ENCODE measurements at regions not wholly inside any gene's neighbourhood (a gene's known extent, or its start where the extent isn't known, plus 50 kb on each side); places are given as distances from the start of the nearest gene placed in this dataset.
A peak's percentile ranks its signal among the peaks of the same experiment; 100 is the strongest.
"Not testable (repeated sequence)": the region's sequence is repeated elsewhere in the genome, so short reads cannot be mapped to it uniquely, and the experiment has no call there.

DNA sequence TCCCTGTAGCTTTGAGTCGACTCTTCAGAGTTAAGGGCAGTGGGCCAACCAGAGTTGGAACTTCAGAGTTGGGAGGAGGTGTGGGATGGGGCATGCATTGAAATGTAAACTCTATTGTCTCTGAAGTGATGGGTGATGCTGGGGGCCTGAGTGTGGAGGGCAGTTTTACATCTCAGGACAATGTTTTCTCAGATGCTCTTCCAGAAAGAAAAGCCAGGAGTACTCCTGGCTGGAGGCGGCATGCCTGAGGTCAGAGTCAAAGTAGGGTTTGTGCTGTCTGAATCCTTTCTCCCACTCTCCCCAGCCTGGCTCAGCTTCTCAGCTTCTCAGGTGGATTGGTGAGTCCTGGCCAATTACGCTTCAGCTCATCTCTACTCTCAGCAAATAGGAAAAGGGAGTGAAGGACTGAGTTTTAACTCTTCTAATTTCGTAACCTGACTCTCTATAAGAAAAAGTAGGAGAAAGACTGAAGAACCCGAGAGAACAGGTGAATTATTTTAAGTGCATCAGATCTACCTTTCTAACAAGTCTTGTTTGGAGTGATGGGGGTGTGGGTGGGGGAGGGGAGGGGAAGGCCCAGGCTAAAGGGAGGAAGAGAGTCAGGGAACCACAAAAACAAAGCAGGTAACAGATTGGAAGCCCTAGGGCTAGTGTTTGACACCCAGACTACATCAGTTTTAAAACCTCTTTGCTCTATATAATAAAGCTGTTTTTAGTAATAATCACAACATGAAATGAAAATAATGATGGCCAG is 107.5 kb upstream of the PELI1 start:
- no peak for DNase-seq

DNA sequence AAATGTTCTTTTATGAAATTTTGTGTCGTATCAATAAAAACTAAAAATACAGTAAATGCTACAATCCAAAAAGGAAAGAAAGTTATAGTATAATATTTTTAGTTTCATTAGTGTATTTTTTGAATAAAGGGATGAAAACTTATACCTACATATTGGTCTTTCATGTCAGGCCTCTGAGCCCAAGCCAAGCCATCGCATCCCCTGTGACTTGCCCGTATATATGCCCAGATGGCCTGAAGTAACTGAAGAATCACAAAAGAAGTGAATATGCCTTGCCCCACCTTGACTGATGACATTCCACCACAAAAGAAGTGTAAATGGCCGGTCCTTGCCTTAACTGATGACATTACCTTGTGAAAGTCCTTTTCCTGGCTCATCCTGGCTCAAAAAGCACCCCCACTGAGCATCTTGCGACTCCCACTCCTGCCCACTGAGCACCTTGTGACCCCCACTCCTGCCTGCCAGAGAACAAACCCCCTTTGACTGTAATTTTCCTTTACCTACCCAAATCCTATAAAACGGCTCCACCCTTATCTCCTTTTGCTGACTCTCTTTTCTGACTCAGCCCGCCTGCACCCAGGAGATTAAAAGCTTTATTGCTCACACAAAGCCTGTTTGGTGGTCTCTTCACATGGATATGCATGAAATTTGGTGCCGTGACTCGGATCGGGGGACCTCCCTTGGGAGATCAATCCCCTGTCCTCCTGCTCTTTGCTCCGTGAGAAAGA is 108.2 kb upstream of the PELI1 start:
- not testable (repeated sequence) for DNase-seq

DNA sequence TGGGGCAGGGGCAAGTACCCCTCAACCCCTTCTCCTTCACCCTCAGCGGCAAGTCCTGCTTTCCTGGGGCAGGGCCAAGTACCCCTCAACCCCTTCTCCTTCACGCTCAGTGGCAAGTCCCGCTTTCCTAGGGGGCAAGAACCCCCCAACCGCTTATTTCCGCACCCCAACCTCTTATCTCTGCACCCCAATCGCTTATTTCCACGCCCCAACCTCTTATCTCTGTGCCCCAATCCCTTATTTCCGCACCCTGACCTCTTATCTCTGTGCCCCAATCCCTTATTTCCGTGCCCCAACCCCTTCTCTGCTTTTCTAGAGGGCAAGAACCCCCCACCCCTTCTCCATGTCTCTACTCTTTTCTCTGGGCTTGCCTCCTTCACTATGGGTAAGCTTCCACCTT is 109.2 kb upstream of the PELI1 start:
- DNase-seq = not testable (repeated sequence)

- DNase-seq = no peak
Observed at GRCh38 chr2:64258566-64258965, 114.3 kb upstream of the PELI1 start.

GRCh38 chr2:64259312-64259711 is 115.1 kb upstream of the PELI1 start:
- DNase-seq = no peak

DNA sequence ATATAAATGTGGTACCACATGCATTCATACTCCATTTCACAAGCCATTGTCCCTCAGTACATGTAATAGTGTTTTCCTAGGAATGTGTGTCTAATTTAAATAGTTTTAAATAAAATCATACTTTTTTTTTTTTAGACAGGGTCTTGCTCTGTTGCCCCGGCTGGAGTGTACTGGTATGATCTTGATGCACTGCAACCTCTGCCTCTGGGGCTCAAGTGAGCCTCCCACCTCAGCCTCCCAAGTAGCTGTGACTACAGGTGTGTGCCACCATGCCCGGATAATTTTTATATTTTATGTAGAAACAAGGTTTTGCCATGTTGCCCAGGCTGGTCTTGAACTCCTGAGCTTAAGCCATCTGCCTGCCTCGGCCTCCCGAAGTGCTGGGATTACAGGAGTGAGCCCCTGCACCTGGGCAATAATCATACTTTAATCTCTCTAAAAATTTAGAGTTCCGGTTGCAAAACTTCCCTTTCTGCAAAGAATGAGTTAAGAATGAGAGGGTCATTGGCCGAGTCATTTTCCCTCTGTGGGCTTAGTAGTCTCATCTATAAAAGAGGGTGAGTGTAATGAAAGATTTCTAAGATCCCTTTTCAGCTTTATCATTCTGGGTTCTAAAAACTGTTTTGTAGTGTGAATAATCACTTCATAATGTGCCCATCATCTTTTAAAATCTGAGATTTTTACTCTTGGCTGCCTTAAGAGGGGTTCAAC is 116.0 kb upstream of the PELI1 start:
- no peak for DNase-seq

- DNase-seq = peak; percentile 24 to 42
Observed at GRCh38 chr2:64260817-64261216, 116.6 kb upstream of the PELI1 start.

- no peak for DNase-seq
Observed at GRCh38 chr2:64262071-64262470, 117.9 kb upstream of the PELI1 start.

DNA sequence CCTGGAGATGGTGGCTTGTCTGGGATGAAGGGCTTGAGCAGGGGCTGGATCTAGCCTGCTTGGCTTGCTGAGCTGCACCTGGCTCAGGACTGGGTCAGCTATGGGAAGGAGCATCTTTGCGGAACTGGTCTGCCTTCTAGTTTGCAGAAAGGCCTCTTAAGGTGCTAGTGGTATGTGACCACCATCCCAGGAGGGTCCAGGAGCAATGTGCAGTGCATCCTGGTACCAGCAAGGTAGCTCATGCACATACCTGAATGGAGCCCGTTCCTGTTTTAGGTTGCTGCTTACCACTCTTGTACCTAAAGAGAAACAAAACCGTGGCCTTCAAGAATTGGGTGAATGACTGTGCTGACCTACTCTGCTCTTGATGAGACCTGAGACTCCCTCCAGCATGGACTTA is 118.6 kb upstream of the PELI1 start:
- DNase-seq = no peak

DNA sequence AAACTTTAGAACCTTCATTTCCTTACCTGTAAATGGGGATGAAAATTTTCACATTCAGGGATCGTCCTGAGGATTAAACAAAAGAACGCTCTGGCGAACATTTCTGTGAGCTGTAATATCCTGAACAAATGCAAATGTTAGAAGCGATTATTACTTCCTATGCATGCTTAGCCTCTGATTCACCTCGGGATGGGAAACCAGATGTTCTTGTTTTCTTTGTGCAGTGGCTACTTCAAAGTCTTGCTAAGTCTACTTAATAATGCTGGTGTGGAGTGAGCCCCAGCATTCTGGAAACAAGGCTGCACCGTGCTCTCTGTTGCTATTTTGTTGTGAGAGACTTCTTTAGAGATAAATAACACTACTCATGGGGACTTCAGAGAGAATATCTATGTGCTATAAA is 119.1 kb upstream of the PELI1 start:
- no peak for DNase-seq

DNA sequence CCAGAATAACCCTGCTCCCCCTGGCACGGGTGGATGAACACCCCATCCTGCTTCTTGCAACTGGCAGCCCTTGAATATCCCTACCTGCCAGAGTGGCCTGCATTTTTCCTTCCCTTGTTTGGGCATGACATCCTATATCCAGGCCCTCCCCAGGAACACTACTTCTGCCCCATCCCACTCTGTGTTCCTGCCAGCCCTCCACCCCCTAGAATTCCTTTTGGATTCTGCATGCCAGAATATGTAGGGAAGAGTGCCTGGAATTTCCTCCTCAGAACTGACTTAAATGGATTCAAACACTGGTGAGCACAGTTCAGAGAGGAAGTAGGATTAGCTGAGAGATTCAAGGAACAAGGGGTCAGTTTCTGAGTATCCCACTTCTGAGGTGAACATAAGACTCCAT is 123.5 kb upstream of the PELI1 start:
- DNase-seq = no peak

GRCh38 chr2:64268330-64269048 is 124.3 kb upstream of the PELI1 start:
- no peak for DNase-seq

GRCh38 chr2:64273524-64274398 is 129.5 kb upstream of the PELI1 start:
- DNase-seq = peak in 1 of 2 donors; percentile 30

GRCh38 chr2:64274399-64275173 is 130.4 kb upstream of the PELI1 start:
- DNase-seq = no peak

DNA sequence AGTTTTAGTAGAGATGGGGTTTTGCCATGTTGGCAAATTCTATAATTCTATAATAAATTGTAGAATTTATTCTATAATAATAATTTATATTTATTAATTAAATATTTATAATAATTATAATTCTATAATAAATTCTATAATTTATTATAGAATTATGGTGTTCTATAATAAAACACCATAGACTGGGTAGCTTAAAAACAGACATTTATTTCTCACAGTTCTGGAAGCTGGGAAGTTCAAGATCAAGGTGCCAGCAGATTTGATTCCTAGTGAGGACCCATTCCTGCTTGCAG is 130.9 kb upstream of the PELI1 start:
- no peak for DNase-seq

DNA sequence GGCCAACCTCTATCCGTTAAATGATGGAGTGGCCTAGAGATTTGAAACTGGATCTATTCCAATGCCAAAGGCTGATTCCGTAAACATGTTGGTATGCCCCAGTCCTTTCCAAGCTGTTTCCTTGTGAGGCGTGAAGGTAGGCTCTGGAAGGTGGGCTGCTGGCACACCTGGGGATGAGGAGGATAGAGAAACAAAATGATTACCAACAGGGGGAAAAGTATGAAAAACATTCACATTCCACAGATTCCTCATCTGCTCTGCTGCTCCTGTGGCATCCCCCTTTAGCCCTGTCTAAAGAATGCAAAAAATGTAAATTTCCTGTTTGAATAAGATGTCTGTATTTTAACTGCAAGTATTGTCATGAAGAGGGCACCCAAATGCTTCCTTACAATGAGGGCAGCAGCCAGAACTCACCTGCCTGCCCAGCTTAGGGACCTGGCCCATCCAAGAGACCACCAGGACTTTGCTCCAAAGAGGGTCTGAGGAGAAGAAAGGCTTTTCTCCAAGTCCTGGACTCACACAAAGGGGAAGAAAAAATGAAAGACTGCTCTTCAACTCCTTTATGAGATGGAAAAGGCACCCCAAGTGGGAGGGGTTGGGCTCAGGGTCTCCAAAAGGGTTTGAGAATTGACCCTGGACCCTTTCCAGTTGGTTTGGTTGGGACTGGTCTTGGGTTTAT is 132.3 kb upstream of the PELI1 start:
- no peak for DNase-seq

- DNase-seq = peak in 1 of 2 donors; percentile 42
Observed at GRCh38 chr2:64277101-64277849, 133.1 kb upstream of the PELI1 start.

- not testable (repeated sequence) for DNase-seq
Observed at GRCh38 chr2:64280812-64281211, 136.6 kb upstream of the PELI1 start.

DNA sequence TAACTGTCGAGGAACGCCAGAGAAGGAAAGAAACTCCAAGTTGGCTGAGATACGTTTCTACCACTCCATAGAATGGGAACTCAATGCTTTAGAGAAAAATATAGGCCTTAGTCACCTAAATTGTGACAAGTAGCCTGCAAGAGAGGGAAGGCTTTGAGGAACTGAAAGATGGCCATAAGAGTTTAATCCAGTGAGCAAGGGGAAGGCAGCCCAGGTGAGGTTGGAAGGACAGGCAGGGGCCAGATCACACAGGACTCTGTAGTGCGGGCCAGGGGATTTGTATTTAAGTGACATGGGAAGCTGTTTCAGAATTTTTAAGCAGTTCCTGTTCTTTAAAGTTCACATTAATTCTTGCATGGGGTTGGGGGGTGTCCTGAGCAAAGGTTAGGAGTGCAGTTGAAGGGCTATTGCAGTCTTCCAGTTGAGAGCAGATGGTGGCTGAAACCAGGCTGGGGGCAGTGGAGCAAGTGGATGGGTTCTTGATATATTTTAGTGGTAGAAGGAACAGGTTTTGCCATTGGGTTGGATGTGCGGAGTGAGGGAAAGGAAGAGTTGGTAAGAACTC is 138.9 kb upstream of the PELI1 start:
- DNase-seq = no peak
